ENCODE measurements at regions not wholly inside any gene's neighbourhood (a gene's known extent, or its start where the extent isn't known, plus 50 kb on each side); places are given as distances from the start of the nearest gene placed in this dataset.

DNA sequence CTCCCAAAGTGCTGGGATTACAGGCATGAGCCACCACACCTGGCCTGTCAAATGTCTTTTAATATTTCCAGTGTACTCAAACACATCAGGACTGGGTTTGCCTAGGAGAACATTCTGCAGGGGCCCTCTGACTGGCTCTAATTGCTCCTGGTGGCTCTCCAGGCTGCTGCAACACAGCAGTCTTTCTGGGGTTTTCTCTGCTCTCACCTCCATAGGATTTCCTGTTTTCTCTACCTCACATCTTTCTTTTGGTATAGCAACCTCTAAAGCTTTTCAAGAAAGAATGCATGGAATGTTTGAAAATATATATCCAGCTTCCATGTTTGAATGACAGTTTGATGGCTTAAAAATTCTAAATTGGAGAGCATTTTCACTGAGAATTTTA is 83.3 kb upstream of the IGSF10 start:
- H3K27ac Mint-ChIP-seq = peak overlapping the region; percentile 6
- H3K4me3 Mint-ChIP-seq = no peak overlapping the region
- peaks cover 26% of the 10 kb centered on the region for H3K4me1 Mint-ChIP-seq (ENCODE audit: unreplicated experiment)
- H3K9me3 Mint-ChIP-seq = no peaks in the 10 kb centered on the region
- DNase-seq (ENCODE audit: extremely low spot score, unreplicated experiment) = no peak
- no peaks in the 10 kb centered on the region for H3K36me3 Mint-ChIP-seq
- no peaks in the 10 kb centered on the region for H3K27me3 Mint-ChIP-seq
- TF ChIP-seq, protein P1, sequence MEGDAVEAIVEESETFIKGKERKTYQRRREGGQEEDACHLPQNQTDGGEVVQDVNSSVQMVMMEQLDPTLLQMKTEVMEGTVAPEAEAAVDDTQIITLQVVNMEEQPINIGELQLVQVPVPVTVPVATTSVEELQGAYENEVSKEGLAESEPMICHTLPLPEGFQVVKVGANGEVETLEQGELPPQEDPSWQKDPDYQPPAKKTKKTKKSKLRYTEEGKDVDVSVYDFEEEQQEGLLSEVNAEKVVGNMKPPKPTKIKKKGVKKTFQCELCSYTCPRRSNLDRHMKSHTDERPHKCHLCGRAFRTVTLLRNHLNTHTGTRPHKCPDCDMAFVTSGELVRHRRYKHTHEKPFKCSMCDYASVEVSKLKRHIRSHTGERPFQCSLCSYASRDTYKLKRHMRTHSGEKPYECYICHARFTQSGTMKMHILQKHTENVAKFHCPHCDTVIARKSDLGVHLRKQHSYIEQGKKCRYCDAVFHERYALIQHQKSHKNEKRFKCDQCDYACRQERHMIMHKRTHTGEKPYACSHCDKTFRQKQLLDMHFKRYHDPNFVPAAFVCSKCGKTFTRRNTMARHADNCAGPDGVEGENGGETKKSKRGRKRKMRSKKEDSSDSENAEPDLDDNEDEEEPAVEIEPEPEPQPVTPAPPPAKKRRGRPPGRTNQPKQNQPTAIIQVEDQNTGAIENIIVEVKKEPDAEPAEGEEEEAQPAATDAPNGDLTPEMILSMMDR (conservative IDR thresholded peaks at IDR 0.05) = no peak

DNA sequence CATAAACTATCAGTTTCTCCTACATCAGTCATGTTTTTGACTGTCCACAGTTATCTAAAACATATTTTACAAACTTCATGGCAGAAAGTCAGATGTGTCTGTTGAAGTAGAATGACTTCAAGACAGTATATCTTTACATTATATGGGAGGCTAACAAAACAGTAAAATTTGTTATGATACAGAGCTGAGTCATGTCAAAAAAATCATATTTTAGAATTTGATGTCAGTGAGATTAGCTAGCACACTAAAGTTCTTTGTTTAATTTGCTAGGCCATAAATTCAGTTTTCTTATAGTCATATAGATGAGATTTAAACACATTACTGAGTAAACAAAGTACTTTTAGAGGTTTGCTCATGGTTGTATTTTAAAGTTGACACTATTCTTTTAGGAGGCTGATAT is 80.3 kb upstream of the IGSF10 start:
- no peak overlapping the region for H3K4me3 Mint-ChIP-seq
- H3K4me1 Mint-ChIP-seq (ENCODE audit: unreplicated experiment) = peaks cover 37% of the 10 kb centered on the region
- H3K36me3 Mint-ChIP-seq = no peaks in the 10 kb centered on the region
- DNase-seq (ENCODE audit: extremely low spot score, unreplicated experiment) = no peak
- H3K27me3 Mint-ChIP-seq = no peaks in the 10 kb centered on the region
- no peak overlapping the region for H3K27ac Mint-ChIP-seq
- no peaks in the 10 kb centered on the region for H3K9me3 Mint-ChIP-seq
- TF ChIP-seq, protein P1 (conservative IDR thresholded peaks at IDR 0.05) = no peak

DNA sequence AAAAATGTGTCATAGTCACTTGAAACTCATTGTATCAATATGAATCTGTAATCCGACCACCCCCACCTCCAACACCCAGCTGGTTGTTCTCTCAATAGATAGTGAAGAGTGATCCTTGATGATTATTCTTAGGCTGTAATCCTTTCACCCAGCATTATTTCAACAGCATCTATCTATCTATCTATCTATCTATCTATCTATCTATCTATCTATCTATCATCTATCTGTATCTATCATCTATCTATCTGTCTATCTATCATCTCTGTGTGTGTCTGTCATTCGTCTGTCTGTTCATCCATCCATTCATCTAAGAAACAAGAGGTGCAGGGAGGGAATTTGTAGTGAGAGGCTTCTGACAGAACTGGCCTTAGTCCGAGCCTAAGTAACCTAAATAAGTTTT is 78.7 kb upstream of the IGSF10 start:
- H3K4me1 Mint-ChIP-seq (ENCODE audit: unreplicated experiment) = peaks cover 31% of the 10 kb centered on the region
- H3K27me3 Mint-ChIP-seq = no peaks in the 10 kb centered on the region
- H3K9me3 Mint-ChIP-seq = no peaks in the 10 kb centered on the region
- TF ChIP-seq, protein P1 (conservative IDR thresholded peaks at IDR 0.05) = no peak
- no peak for DNase-seq (ENCODE audit: extremely low spot score, unreplicated experiment)
- no peak overlapping the region for H3K4me3 Mint-ChIP-seq
- H3K27ac Mint-ChIP-seq = no peak overlapping the region
- H3K36me3 Mint-ChIP-seq = no peaks in the 10 kb centered on the region

DNA sequence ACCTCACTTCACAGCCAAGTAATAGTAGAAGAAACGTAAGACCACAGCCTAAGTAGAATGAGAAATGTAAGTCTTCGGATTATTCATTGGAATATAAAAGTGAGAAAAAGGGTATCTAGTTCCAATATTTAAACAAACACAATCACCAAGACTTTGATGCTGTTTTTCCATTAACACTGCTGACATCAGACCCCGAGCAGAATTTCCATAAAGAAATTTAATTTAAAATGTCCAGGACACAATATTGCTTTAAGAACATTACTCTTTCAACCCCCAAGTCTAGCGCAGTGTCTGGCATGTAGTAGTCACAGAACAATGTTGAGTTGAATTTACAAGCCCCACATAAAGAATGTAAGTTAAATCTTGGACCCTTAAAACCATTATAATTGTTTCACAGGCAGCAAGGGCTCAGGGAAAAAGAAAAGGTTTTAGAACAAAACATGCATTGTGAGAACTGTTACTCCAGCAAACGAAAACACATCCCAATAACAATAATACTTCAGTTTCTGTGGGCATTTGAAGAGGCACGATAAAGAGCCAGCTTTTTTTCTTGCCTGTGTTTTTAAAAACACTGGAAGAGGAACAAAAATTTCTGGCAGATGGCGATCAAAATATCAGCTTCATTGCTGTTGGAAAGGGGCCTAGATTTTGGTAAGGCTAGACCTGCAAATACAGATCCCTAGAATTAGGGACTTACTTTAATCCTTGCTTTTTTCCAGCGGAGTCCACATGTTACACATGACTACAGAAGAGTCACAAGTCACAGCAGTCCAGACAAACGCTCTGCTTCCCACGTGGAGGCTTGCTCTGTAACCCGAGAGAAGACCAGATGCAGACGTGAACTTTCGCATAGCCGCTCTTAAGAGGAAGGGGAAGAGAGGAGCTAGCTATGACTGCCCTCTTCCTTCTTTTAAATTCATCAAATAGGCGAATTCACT is 77.9 kb upstream of the IGSF10 start:
- Mint-ChIP-seq H3K27ac (no peak overlapping the region), H3K27me3 (no peaks in the 10 kb centered on the region), H3K4me1 (ENCODE audit: unreplicated experiment) (peaks cover 25% of the 10 kb centered on the region), H3K9me3 (no peaks in the 10 kb centered on the region), H3K36me3 (no peaks in the 10 kb centered on the region), H3K4me3 (no peak overlapping the region)
- TF ChIP-seq, protein P1 (conservative IDR thresholded peaks at IDR 0.05) = no peak
- DNase-seq (ENCODE audit: extremely low spot score, unreplicated experiment) = no peak

DNA sequence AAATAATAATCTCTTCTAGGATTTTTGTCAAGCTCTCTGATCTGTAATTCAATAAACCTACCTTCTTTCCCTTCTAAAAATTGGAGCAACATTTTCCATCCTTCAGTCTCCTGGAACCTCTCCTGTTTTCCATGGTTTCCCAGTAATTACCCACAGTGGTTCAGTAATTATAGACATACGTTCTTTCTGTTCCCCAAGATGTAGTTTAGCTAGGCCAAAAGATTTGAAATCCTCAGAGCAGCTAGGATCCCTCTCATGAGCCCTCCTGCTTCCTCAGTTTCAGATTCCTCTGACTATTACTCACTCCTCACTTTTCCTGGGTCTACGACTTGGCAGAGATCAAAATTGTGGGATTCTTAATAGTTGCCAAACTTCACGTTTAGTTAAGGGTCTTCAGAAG is 76.9 kb upstream of the IGSF10 start:
- no peaks in the 10 kb centered on the region for H3K9me3 Mint-ChIP-seq
- no peak overlapping the region for H3K27ac Mint-ChIP-seq

More for the DNA sequence above, 76.9 kb upstream of the IGSF10 start:
- Mint-ChIP-seq H3K27me3 (no peaks in the 10 kb centered on the region), H3K36me3 (no peaks in the 10 kb centered on the region), H3K4me3 (no peak overlapping the region), H3K4me1 (ENCODE audit: unreplicated experiment) (peaks cover 25% of the 10 kb centered on the region)
- TF ChIP-seq, protein P1 (conservative IDR thresholded peaks at IDR 0.05) = no peak
- DNase-seq (ENCODE audit: extremely low spot score, unreplicated experiment) = no peak

Measured in type B pancreatic cell (in vitro differentiated cells).